IMR-90 (cell line): ENCODE measurements at regions not wholly inside any gene's neighbourhood (a gene's known extent, or its start where the extent isn't known, plus 50 kb on each side); places are given as distances from the start of the nearest gene placed in this dataset.

Source experiments
- ATAC-seq: fragments of 200-7000 bp; cut with Tn5 transposase; 2 replicates; pipeline ENCODE4 v1.9.1; 2020; ENCODE audit warnings: low read depth, mild to moderate bottlenecking, moderate library complexity
- BruUV-seq: library from RNA; stranded (reverse); fragments of 400-500 nt; replicated peaks from 2 replicates; lab custom pipeline; 2021; lab: Mats Ljungman, UMichigan
- CTCF ChIA-PET: fragments of 300-600 bp; formaldehyde crosslinking; extraction: SDS; loops from one replicate; lab custom pipeline; 2021; ENCODE audit warnings: antibody characterized with exemption; lab: Yijun Ruan, JAX
- POLR2A ChIA-PET: fragments of 300-600 bp; sonication (Branson Sonifier 250); formaldehyde crosslinking; loops from one replicate; lab custom pipeline; 2022; ENCODE audit warnings: antibody characterized with exemption; ENCODE audit not compliant: unreplicated experiment; lab: Charles Lee
- DNase-seq: peaks from one replicate; pipeline ENCODE4 v3.0.0; 2013
- H2AFZ ChIP-seq: replicated peaks from 2 replicates; pipeline ENCODE3; 2013; ENCODE audit warnings: low read length, mild to moderate bottlenecking; ENCODE audit not compliant: poor library complexity
- H2AK5ac ChIP-seq: 2 replicates; pipeline ENCODE4 v1.6.1; 2013; ENCODE audit warnings: low read depth, low read length, inconsistent platforms
- H2AK9ac ChIP-seq: replicated peaks from 2 replicates; pipeline ENCODE3; 2013; ENCODE audit warnings: mild to moderate bottlenecking, low read depth, low read length, moderate library complexity; ENCODE audit not compliant: poor library complexity
- H2BK120ac ChIP-seq: 2 replicates; pipeline ENCODE4 v1.6.1; 2013; ENCODE audit warnings: low read depth, low read length, inconsistent platforms
- H2BK15ac ChIP-seq: 3 replicates; pipeline ENCODE4 v1.6.1; 2013; ENCODE audit warnings: low read depth, low read length, inconsistent platforms
- H2BK20ac ChIP-seq: 2 replicates; pipeline ENCODE4 v1.6.1; 2013; ENCODE audit warnings: low read depth, mild to moderate bottlenecking, inconsistent platforms, low read length, moderate library complexity
- H2BK5ac ChIP-seq: 2 replicates; pipeline ENCODE4 v1.6.1; 2013; ENCODE audit warnings: mild to moderate bottlenecking, low read depth, low read length, inconsistent platforms; ENCODE audit not compliant: poor library complexity, severe bottlenecking
- H3K14ac ChIP-seq: replicated peaks from 2 replicates; pipeline ENCODE4 v1.6.1; 2013; ENCODE audit warnings: low read depth, low read length, inconsistent platforms
- H3K18ac ChIP-seq: 2 replicates; pipeline ENCODE4 v1.6.1; 2013; ENCODE audit warnings: low read depth, low read length, control low read depth
- H3K23ac ChIP-seq: 2 replicates; pipeline ENCODE4 v1.6.1; 2013; ENCODE audit warnings: low read depth, low read length, inconsistent platforms
- H3K27ac ChIP-seq: 2 replicates; pipeline ENCODE4 v1.5.1; 2013; ENCODE audit warnings: mild to moderate bottlenecking, control low read depth, low read length; ENCODE audit not compliant: insufficient read depth
- H3K27me3 ChIP-seq: 2 replicates; pipeline ENCODE4 v1.6.1; 2013; ENCODE audit warnings: low read length; ENCODE audit not compliant: control insufficient read depth, insufficient read depth
- H3K36me3 ChIP-seq: 2 replicates; pipeline ENCODE4 v1.6.1; 2013; ENCODE audit warnings: low read length, mixed read lengths; ENCODE audit not compliant: control insufficient read depth, insufficient read depth
- H3K4ac ChIP-seq: 2 replicates; pipeline ENCODE4 v1.6.1; 2013; ENCODE audit warnings: low read depth, low read length, inconsistent platforms
- H3K4me1 ChIP-seq: 2 replicates; pipeline ENCODE4 v1.6.1; 2013; ENCODE audit warnings: low read length, mixed read lengths; ENCODE audit not compliant: control insufficient read depth, insufficient read depth
- H3K4me2 ChIP-seq: 2 replicates; pipeline ENCODE4 v1.6.1; 2013; ENCODE audit warnings: low read depth, mild to moderate bottlenecking, control low read depth, low read length, moderate library complexity
- H3K4me3 ChIP-seq: 2 replicates; pipeline ENCODE4 v1.5.1; 2013; ENCODE audit warnings: low read depth, mild to moderate bottlenecking, control low read depth, low read length, moderate library complexity; ENCODE audit not compliant: insufficient read depth
- H3K56ac ChIP-seq: 2 replicates; pipeline ENCODE4 v1.6.1; 2013; ENCODE audit warnings: low read length, inconsistent platforms; ENCODE audit not compliant: insufficient read depth; ENCODE audit errors: extremely low read depth
- H3K79me1 ChIP-seq, 2 experiments: 2 replicates each; pipeline ENCODE4 v1.6.1; 2013; ENCODE audit warnings: low read length in 2 of 2, inconsistent platforms in 1 of 2, low read depth in 1 of 2
- H3K9ac ChIP-seq: 2 replicates; pipeline ENCODE4 v1.6.1; 2013; ENCODE audit warnings: low read depth, low read length, control low read depth
- H3K9me1 ChIP-seq: 2 replicates; pipeline ENCODE4 v1.6.1; 2013; ENCODE audit warnings: low read length, inconsistent platforms; ENCODE audit not compliant: insufficient read depth
- H3K9me3 ChIP-seq: 2 replicates; pipeline ENCODE4 v1.6.1; 2013; ENCODE audit warnings: low read length; ENCODE audit not compliant: control insufficient read depth, insufficient read depth
- H4K20me1 ChIP-seq: 2 replicates; pipeline ENCODE4 v1.6.1; 2013; ENCODE audit warnings: low read length, inconsistent platforms; ENCODE audit not compliant: insufficient read depth
- H4K5ac ChIP-seq: 2 replicates; pipeline ENCODE4 v1.6.1; 2013; ENCODE audit warnings: mild to moderate bottlenecking, low read depth, low read length, control low read depth
- H4K8ac ChIP-seq, 2 experiments: 2 replicates each; pipeline ENCODE4 v1.6.1; 2013; ENCODE audit warnings: low read depth in 2 of 2, low read length in 2 of 2, control low read depth in 1 of 2, inconsistent platforms in 1 of 2
- H4K91ac ChIP-seq: 2 replicates; pipeline ENCODE4 v1.6.1; 2013; ENCODE audit warnings: low read depth, low read length, inconsistent platforms; ENCODE audit not compliant: insufficient read depth
- BHLHE40 ChIP-seq: fragments of 150-350 bp; IDR thresholded peaks from 2 replicates; pipeline ENCODE4 v1.6.1; 2016; ENCODE audit warnings: mild to moderate bottlenecking, low read depth, low read length
- RCOR1 ChIP-seq: IDR thresholded peaks from 2 replicates; pipeline ENCODE4 v1.6.1; 2012; ENCODE audit warnings: mild to moderate bottlenecking, low read length, improper control_type of control experiment; ENCODE audit not compliant: insufficient replicate concordance
- RFX5 ChIP-seq: IDR thresholded peaks from 2 replicates; pipeline ENCODE4 v1.8.0; 2012; ENCODE audit warnings: low read depth, mild to moderate bottlenecking, low read length, moderate library complexity
- WGBS, 2 experiments: methylation state at CpG; one replicate each; pipeline versions ENCODE4 v1.1.5 to v1.1.7; 2013; ENCODE audit warnings: missing lambda C conversion rate in 2 of 2; ENCODE audit not compliant: insufficient read length in 1 of 2; ENCODE audit errors: extremely low coverage in 2 of 2; 5-methylcytosine and 5-hydroxymethylcytosine counted together
- dilution Hi-C: fragments of 300-500 bp; cut with HindIII; formaldehyde crosslinking; loops from one replicate; pipeline ENCODE4 v1.14.3; 2018; ENCODE audit warnings: low sequenced_read_pairs; ENCODE audit not compliant: unreplicated experiment
- in situ Hi-C: fragments of 300-500 bp; cut with MboI; formaldehyde crosslinking; loops from 3 replicates; pipeline ENCODE4 v1.14.3; 2019; ENCODE audit warnings: low sequenced_read_pairs, inconsistent platforms, mixed read lengths
- intact Hi-C: fragments of 100-400 bp; cut with micrococcal nuclease; formaldehyde crosslinking; loops from 2 replicates; pipeline ENCODE4 v1.10.0; 2022

GRCh38 chr16:17899141-17899540 lies 428.4 kb upstream of the XYLT1 start:
- BruUV-seq: no TSS peak
- H3K27me3 ChIP-seq: no peaks in the 10 kb centered on the region

More at GRCh38 chr16:17899141-17899540, 428.4 kb upstream of the XYLT1 start:
- Histone ChIP-seq H2AFZ (no peak overlapping the region), H3K9ac (no peak overlapping the region), H3K27ac (no peak overlapping the region), H3K4ac (no peak overlapping the region), H3K9me3 (peaks cover 4% of the 10 kb centered on the region; the same call in 1 of the 2 replicates), H3K56ac (no peak overlapping the region), H2AK5ac (no peak overlapping the region), H2BK20ac (no peak overlapping the region), H4K20me1 (no peaks in the 10 kb centered on the region), H3K18ac (no peak overlapping the region), H4K8ac (no peak overlapping the region), H3K79me1 (no peaks in the 10 kb centered on the region), H3K36me3 (no peaks in the 10 kb centered on the region), H3K4me2 (no peak overlapping the region), H4K91ac (no peak overlapping the region), H2BK120ac (no peak overlapping the region), H3K9me1 (no peaks in the 10 kb centered on the region), H2BK5ac (no peak overlapping the region), H2BK15ac (no peak overlapping the region), H2AK9ac (no peak overlapping the region), H3K4me1 (no peaks in the 10 kb centered on the region), H3K4me3 (no peak overlapping the region), H4K5ac (no peak overlapping the region), H3K23ac (no peak overlapping the region), H3K14ac (no peak overlapping the region)
- no peak for DNase-seq
- ChIA-PET POLR2A (no interaction called here), CTCF (no interaction called here)
- intact Hi-C loops: no loop called here
- no peak for ATAC-seq
- dilution Hi-C loops: no loop called here
- TF ChIP-seq RCOR1: no peak
- TF ChIP-seq RFX5: no peak
- no peak for TF ChIP-seq BHLHE40
- no CpG with 5 or more reads among the region's 1 CpG for WGBS, 2 experiments
- in situ Hi-C loops: no loop called here
